SK-N-MC (cell line): ENCODE measurements at regions not wholly inside any gene's neighbourhood (a gene's known extent, or its start where the extent isn't known, plus 50 kb on each side); places are given as distances from the start of the nearest gene placed in this dataset.
"Not testable (repeated sequence)": the region's sequence is repeated elsewhere in the genome, so short reads cannot be mapped to it uniquely, and the experiment has no call there.

Experiments used
- FOXP2 ChIP-seq: optimal IDR thresholded peaks from 2 replicates; pipeline ENCODE3; 2011; ENCODE audit warnings: mild to moderate bottlenecking, moderate library complexity; ENCODE audit not compliant: insufficient read depth; ENCODE audit errors: extremely low read length, control extremely low read depth
- POLR2AphosphoS5 ChIP-seq: IDR thresholded peaks from 2 replicates; pipeline ENCODE4 v1.6.1; 2012; ENCODE audit warnings: mild to moderate bottlenecking, low read depth, low read length, borderline replicate concordance

DNA sequence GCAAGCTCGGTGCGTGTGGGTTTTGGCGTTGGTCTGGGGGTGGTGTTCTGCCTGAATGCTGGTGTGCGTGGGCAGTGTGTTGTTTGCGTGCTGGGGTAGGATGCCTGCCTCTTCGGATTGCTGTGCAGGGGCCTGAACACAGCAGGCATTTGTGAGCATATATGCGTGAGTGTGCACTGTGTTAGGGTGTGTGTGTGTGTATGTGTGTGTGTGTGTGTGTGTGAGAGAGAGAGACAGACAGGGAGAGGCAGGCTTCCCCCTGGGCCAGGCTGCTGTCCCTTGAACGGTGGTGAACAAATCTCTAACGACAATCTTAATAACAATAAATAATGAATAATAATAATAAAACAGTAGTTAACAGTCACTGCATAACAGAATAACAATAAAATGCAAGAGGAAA lies 145.8 kb upstream of the ANKRD20A1 start:
- not testable (repeated sequence) for TF ChIP-seq POLR2AphosphoS5, FOXP2
